Mucosa of descending colon (tissue), 3 donors: ENCODE measurements at regions not wholly inside any gene's neighbourhood (a gene's known extent, or its start where the extent isn't known, plus 50 kb on each side); places are given as distances from the start of the nearest gene placed in this dataset.
A peak's percentile ranks its signal among the peaks of the same experiment; 100 is the strongest.

Experiments used
- ATAC-seq: fragments of 200-7000 bp; cut with Tn5 transposase; one replicate; pipeline ENCODE4 v1.9.1; 2020; ENCODE audit warnings: mild to moderate bottlenecking, moderate library complexity
- DNase-seq, 3 donors: peaks; one replicate each; pipeline ENCODE4 v3.0.0-alpha.2; 2020
- H3K36me3 ChIP-seq: fragments of 200-600 bp; one replicate; pipeline ENCODE4 v1.8.0; 2021; ENCODE audit warnings: low read depth, mild to moderate bottlenecking
- H3K4me1 ChIP-seq: fragments of 200-600 bp; one replicate; pipeline ENCODE4 v1.8.0; 2021; ENCODE audit warnings: low read depth, mild to moderate bottlenecking
- H3K4me3 ChIP-seq: fragments of 200-600 bp; one replicate; pipeline ENCODE4 v1.8.0; 2021; ENCODE audit warnings: mild to moderate bottlenecking
- H3K9me3 ChIP-seq: fragments of 200-600 bp; one replicate; pipeline ENCODE4 v1.8.0; 2021; ENCODE audit warnings: mild to moderate bottlenecking
- intact Hi-C, 2 donors: fragments of 100-400 bp; cut with DNase I in 1 of 2; cut with micrococcal nuclease in 1 of 2; formaldehyde crosslinking; loops; one replicate each; pipeline versions ENCODE4 v1.11.0 to v1.11.1; 2022; cut with DNase I, micrococcal nuclease
- TF ChIP-seq, protein P1 (sequence below): fragments of 200-600 bp; IDR thresholded peaks from one replicate; pipeline ENCODE4 v1.8.0; 2022; ENCODE audit warnings: antibody characterized with exemption, mild to moderate bottlenecking
- donor health status: DM: no; HTN: no; CAD: no; lungs with moderate emphysema.
- donor health status: DM: no; HTN: no; CAD: no.
- donor health status: DM: no; HTN: yes; CAD: no.

DNA sequence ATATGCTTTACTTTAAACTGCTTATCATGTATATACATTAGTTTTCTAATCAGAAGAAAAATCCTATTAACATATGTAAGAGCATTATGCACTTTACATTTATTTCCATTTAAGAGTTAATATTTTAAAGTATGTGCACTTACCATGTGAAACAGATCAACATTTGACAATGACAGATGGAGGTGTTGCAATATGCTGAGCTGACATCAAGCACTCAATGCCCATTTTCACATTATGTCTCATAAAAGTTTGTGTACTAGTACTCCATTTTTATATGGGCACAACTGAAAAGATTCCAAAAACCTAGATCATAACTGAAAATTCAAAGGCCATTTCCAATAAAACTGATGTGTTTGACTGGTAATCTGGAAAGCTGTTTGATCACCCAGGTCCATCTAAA is 420.9 kb upstream of the SOX9 start:
- intact Hi-C loops, result no loop called here
- TF ChIP-seq, protein P1, sequence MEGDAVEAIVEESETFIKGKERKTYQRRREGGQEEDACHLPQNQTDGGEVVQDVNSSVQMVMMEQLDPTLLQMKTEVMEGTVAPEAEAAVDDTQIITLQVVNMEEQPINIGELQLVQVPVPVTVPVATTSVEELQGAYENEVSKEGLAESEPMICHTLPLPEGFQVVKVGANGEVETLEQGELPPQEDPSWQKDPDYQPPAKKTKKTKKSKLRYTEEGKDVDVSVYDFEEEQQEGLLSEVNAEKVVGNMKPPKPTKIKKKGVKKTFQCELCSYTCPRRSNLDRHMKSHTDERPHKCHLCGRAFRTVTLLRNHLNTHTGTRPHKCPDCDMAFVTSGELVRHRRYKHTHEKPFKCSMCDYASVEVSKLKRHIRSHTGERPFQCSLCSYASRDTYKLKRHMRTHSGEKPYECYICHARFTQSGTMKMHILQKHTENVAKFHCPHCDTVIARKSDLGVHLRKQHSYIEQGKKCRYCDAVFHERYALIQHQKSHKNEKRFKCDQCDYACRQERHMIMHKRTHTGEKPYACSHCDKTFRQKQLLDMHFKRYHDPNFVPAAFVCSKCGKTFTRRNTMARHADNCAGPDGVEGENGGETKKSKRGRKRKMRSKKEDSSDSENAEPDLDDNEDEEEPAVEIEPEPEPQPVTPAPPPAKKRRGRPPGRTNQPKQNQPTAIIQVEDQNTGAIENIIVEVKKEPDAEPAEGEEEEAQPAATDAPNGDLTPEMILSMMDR, result no peak
- no peaks in the 10 kb centered on the region for H3K9me3 ChIP-seq
- H3K4me3 ChIP-seq, result no peak overlapping the region
- ATAC-seq, result peak; percentile 62
- no peaks in the 10 kb centered on the region for H3K36me3 ChIP-seq
- DNase-seq, result no peak
- H3K4me1 ChIP-seq, result peaks cover 8% of the 10 kb centered on the region

DNA sequence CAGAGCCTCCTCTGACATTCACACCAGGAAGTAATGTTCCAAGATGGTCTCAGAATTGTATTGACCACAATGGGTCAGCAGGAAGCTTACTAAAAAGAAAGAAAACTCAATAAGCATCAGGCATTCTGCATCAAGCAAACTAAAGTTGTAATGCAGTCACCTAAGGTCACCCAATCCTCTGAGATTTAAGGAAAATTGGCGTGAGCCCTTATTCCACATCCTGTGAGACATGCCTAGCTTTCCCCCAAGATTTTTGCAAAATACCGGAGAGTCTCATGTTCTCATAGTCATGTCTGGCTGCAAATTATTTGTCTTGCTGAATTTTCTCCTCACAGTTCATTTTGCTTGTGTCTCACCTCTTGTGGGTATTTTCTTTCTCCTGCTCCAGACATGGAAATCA is 417.1 kb upstream of the SOX9 start:
- Histone ChIP-seq H3K4me3 (no peak overlapping the region), H3K9me3 (no peaks in the 10 kb centered on the region), H3K4me1 (peaks cover 8% of the 10 kb centered on the region), H3K36me3 (no peaks in the 10 kb centered on the region)
- DNase-seq (no peak), ATAC-seq (no peak)
- intact Hi-C loops, result no loop called here
- TF ChIP-seq, protein P1, result no peak

DNA sequence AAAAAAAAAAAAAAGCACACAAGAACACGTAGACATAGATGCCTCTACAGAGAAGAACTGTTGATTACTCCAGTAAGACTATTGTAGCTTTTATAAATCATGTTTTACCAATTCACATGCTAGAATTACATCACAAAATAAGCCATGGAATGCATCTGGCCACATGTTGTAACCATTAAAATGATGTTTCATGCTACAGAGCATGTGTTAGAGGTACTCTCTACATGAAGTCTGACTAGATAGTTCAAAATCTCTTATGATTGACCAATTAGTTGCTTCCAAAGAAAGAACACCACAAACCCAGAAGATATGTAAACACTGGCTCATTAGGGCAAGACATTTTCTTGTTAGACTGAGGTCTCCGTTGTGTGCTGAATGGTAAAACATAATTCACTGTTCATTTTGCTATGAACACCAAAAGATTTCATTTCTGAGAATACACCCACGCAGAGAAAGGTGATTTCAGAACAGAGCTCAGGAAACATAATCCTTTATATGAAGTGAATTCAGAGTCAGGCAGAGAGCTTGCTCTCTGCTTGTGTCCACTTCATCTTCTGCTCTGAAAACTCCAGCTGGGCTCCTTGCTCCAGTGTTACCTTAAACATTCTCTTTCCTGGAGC is 411.4 kb upstream of the SOX9 start:
- no peak for DNase-seq
- Histone ChIP-seq H3K4me1 (no peaks in the 10 kb centered on the region), H3K4me3 (no peak overlapping the region), H3K36me3 (no peaks in the 10 kb centered on the region), H3K9me3 (no peaks in the 10 kb centered on the region)
- ATAC-seq, result no peak
- intact Hi-C loops, result no loop called here
- TF ChIP-seq, protein P1, result no peak

DNA sequence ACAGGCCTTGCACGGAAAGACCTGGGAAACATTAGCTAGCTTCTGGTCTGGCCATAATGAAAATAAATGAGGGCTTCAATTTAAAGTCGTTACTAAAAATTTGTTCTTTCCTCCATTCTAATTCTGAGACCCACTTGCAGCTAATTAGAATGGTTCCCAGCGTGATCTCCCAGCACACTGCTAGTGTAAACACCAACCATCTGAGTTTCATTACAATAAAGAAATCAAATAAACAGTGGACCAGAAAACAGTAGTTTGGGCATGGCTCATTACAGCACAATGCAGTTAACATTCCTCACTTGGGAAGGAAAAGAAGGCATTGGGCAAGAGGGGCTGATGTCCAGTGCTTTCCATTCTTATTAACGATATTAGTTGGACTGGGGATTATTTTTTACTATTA is 410.9 kb upstream of the SOX9 start:
- Histone ChIP-seq H3K9me3 (no peaks in the 10 kb centered on the region), H3K4me3 (no peak overlapping the region), H3K36me3 (no peaks in the 10 kb centered on the region), H3K4me1 (no peaks in the 10 kb centered on the region)
- intact Hi-C loops, result no loop called here
- no peak for DNase-seq
- TF ChIP-seq, protein P1, result no peak
- ATAC-seq, result no peak

DNA sequence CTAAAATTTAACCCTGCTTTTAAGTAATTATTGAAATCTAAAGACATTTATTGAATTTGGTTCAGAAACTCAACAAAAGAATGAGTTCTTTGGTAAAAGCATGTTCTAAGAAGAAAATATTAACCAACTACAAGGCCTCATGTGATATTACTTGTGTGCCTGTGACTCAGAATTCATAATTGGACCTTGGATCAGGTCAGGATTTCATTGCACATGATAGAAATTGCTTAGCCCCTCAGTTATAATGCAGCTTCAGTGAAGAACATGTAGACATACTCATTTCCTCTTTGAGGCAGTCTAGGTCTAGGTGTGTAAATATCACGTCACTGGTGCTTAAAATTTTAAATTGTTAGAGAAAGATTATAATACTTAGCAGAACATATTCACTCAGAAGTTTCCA is 410.0 kb upstream of the SOX9 start:
- no peak overlapping the region for H3K4me3 ChIP-seq
- DNase-seq, result no peak
- no peak for ATAC-seq

More for the DNA sequence above, 410.0 kb upstream of the SOX9 start:
- Histone ChIP-seq H3K9me3 (no peaks in the 10 kb centered on the region), H3K4me1 (no peaks in the 10 kb centered on the region), H3K36me3 (no peaks in the 10 kb centered on the region)
- TF ChIP-seq, protein P1, result no peak
- intact Hi-C loops, result no loop called here
